ENCODE measurements at regions not wholly inside any gene's neighbourhood (a gene's known extent, or its start where the extent isn't known, plus 50 kb on each side); places are given as distances from the start of the nearest gene placed in this dataset.
"Not testable (repeated sequence)": the region's sequence is repeated elsewhere in the genome, so short reads cannot be mapped to it uniquely, and the experiment has no call there.

DNA sequence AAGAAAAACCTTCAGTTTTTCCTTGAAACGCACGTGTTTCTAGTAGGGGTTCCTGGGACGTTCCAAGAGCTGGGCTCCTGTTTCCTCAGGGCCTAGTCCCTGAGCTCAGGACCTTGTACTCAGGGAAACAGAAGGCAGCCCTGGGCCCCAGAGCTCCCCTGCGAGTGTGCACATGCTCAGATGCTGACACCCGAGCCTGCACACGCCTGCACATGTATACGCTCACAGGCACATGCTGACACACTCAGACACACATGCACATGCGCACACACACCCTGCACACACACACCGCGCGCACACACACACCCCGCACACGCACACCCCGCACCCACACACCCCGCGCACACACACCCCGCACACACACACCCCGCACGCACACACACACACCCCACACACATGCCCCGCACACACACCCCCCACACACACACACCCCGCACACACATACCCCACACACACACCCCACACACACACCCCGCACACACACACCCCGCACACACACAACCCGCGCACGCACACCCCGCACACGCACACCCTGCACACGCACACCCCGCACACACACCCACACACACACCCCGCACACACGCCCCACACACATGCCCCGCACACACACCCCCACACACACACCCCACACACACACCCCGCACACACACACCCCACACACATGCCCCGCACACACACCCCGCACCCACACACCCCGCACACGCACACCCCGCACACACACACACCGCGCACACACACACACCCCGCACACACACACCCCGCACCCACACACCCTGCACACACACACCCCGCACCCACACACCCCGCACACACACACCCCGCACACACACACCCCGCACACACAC is 52.2 kb downstream of the CALML3 start:
- Histone ChIP-seq H3K9me3 (ENCODE audit: insufficient read depth, low read depth, low read length) (no peaks in the 10 kb centered on the region), H3K9ac (ENCODE audit: low read depth, low read length) (no peak overlapping the region), H3K27ac (ENCODE audit: low read length) (no peak overlapping the region), H3K4me1 (ENCODE audit: insufficient read depth, low read length) (no peaks in the 10 kb centered on the region), H3K36me3 (ENCODE audit: insufficient read depth, low read depth, low read length) (no peaks in the 10 kb centered on the region), H3K4me3 (ENCODE audit: low read length) (no peak overlapping the region), H3K27me3 (ENCODE audit: insufficient read depth, low read length) (no peaks in the 10 kb centered on the region)

DNA sequence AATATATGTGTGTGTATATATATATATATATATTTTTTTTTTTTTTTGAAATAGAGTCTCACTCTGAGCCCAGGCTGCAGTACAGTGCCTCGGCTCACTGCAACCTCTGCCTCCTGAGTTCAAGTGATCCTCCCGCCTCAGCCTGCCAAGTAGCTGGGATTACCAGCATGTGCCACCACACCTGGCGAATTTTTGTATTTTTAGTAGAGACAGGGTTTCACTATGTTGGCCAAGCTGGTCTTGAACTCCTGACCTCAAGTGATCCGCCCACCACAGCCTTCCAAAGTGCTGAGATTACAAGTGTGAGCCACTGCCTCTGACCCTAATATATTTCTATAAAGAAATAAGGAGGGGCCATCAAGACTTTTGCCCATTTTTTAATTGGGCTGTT is 55.3 kb downstream of the CALML3 start:
- H3K36me3 ChIP-seq (ENCODE audit: insufficient read depth, low read depth, low read length); H3K4me1 ChIP-seq (ENCODE audit: insufficient read depth, low read length); H3K27me3 ChIP-seq (ENCODE audit: insufficient read depth, low read length); H3K9ac ChIP-seq (ENCODE audit: low read depth, low read length); H3K27ac ChIP-seq (ENCODE audit: low read length); H3K4me3 ChIP-seq (ENCODE audit: low read length); H3K9me3 ChIP-seq (ENCODE audit: insufficient read depth, low read depth, low read length): not testable (repeated sequence)

DNA sequence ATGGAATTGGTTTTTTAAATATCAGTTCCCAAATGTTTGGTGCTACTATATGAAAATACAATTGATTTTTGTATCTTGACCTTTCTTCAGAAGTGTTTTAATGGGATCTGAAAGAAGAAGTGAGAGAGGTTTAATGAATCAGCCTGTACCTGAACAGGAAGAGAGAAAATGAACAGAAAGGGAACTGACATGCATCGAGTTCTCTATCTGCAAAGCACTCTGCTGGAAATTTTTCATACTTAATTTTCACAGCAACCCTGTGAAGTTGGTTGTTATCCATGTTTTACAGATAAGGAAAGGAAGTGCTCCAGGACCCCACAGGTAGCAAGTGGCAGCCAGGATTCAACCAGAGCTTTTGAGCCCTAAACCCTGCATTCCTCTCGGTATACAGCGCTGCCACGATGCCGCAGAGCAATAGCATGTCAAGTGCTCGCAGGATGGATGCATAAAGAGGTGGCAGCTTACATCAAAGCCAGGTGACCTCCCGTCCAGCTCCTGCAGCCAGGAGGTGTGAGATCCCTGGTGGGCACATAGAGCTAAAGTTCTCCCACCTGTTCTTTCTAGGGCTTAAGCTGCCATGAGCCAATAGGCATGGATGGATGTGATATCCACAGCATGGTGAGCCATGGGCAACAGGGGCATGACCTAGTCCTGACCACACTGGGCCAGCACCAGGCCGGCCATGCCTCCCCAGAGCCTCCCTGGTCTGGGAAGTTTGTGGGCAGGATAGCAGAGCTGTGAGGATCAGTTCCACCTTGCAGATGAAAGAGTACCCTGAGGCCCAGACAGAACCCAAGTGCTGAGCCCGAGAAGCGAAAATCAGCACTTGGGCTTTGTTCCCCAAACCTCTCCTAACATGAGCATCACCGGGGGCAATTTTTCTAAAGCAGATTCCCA is 57.2 kb downstream of the CALML3 start:
- H3K9me3 ChIP-seq (ENCODE audit: insufficient read depth, low read depth, low read length), result no peaks in the 10 kb centered on the region
- H3K27ac ChIP-seq (ENCODE audit: low read length), result no peak overlapping the region
- no peak overlapping the region for H3K9ac ChIP-seq (ENCODE audit: low read depth, low read length)
- H3K36me3 ChIP-seq (ENCODE audit: insufficient read depth, low read depth, low read length), result no peaks in the 10 kb centered on the region
- no peak overlapping the region for H3K4me3 ChIP-seq (ENCODE audit: low read length)
- peaks cover 22% of the 10 kb centered on the region for H3K4me1 ChIP-seq (ENCODE audit: insufficient read depth, low read length)
- H3K27me3 ChIP-seq (ENCODE audit: insufficient read depth, low read length), result no peaks in the 10 kb centered on the region

DNA sequence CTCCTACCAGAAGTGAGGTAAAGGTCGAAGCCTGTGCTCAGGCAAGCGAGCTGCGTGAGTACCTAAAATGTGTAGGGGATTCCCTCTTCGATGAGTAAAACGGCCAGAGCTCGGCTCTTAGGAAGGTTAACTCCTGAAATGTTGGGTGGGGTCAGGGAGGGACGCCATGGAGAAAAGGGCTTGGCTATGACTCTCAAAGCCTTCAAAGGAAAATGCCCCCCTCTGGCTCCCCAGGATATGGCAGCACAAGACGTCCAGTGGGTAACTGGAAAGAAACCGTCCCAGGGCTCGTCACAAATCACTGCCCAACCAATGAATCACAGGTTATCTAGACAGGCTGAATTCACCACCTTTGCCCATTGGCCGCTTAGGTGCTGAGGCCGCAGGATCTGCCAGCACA is 58.0 kb downstream of the CALML3 start:
- Histone ChIP-seq H3K27me3 (ENCODE audit: insufficient read depth, low read length) (no peaks in the 10 kb centered on the region), H3K4me3 (ENCODE audit: low read length) (no peak overlapping the region), H3K4me1 (ENCODE audit: insufficient read depth, low read length) (peaks cover 29% of the 10 kb centered on the region), H3K9me3 (ENCODE audit: insufficient read depth, low read depth, low read length) (no peaks in the 10 kb centered on the region), H3K27ac (ENCODE audit: low read length) (no peak overlapping the region), H3K36me3 (ENCODE audit: insufficient read depth, low read depth, low read length) (no peaks in the 10 kb centered on the region), H3K9ac (ENCODE audit: low read depth, low read length) (no peak overlapping the region)

DNA sequence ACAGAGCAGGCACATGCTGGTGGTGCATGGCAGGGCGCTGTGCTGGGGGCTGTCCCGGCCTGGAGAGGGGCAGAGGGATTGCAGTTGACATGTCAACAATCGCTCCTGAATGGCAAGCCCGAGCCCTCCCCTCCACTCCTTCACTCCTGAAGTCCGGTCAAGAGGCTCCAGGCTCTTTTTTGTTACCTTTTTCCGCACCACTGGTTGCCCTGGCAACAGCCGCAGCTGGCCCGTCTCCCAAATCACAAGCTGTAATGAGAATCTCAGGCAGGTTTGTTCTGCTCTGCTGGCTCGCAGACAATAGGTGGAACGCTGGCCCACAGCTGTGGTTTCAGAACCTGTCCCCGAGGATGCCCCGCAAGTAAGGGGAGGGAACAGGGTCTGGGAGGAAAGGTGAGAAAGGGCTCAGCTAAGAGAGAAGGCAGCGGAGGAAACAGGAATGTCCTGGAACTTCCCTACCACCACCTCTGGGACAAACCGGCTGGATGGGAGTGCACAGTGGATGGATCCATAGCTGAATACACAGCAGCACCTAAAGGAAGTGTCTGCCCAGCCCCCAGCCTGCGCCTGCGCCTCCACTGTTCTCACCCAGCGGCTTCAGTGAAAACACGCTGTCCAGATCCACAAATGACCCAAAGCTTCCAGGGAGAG is 58.9 kb downstream of the CALML3 start:
- Histone ChIP-seq H3K27ac (ENCODE audit: low read length) (no peak overlapping the region), H3K4me3 (ENCODE audit: low read length) (peak overlapping the region; percentile 17; the same call in 1 of the 2 replicates), H3K9ac (ENCODE audit: low read depth, low read length) (no peak overlapping the region)

DNA sequence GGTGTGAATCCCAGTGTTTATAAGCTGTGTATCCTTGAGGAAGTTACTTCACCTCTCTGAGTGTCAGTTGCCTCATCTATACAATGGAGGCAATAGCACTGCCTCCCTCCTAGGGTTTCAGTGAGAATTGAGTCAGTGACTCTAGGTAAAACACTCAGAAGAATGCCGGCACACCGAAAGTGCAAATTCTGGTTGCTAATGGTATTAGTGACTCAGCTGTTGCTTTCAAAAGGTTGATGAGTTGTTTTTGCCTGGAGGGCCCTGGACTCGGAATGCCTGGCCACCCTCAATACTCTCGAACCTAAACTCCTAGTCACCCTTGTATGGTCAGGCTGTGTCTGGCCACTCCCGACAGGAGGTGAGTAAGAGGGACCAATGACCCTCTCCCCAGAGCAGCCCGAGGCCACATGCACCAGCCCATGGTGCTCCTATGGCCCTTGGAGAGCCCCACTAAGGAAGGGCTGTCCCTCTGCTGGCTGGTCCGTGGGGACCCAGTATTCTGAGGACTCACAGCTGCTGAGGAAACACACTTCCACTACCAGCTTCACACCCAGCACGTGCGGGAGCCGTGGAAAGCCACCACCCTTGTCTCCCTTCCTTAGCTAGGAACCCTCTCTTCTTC is 60.2 kb downstream of the CALML3 start:
- H3K4me3 ChIP-seq (ENCODE audit: low read length), result no peak overlapping the region
- no peak overlapping the region for H3K9ac ChIP-seq (ENCODE audit: low read depth, low read length)
- H3K9me3 ChIP-seq (ENCODE audit: insufficient read depth, low read depth, low read length), result no peaks in the 10 kb centered on the region
- no peak overlapping the region for H3K27ac ChIP-seq (ENCODE audit: low read length)
- peaks cover 29% of the 10 kb centered on the region for H3K4me1 ChIP-seq (ENCODE audit: insufficient read depth, low read length)
- H3K27me3 ChIP-seq (ENCODE audit: insufficient read depth, low read length), result no peaks in the 10 kb centered on the region
- H3K36me3 ChIP-seq (ENCODE audit: insufficient read depth, low read depth, low read length), result no peaks in the 10 kb centered on the region

More for the DNA sequence above, 58.9 kb downstream of the CALML3 start:
- no peaks in the 10 kb centered on the region for H3K9me3 ChIP-seq (ENCODE audit: insufficient read depth, low read depth, low read length)
- no peaks in the 10 kb centered on the region for H3K36me3 ChIP-seq (ENCODE audit: insufficient read depth, low read depth, low read length)
- H3K4me1 ChIP-seq (ENCODE audit: insufficient read depth, low read length), result peaks cover 29% of the 10 kb centered on the region
- no peaks in the 10 kb centered on the region for H3K27me3 ChIP-seq (ENCODE audit: insufficient read depth, low read length)

DNA sequence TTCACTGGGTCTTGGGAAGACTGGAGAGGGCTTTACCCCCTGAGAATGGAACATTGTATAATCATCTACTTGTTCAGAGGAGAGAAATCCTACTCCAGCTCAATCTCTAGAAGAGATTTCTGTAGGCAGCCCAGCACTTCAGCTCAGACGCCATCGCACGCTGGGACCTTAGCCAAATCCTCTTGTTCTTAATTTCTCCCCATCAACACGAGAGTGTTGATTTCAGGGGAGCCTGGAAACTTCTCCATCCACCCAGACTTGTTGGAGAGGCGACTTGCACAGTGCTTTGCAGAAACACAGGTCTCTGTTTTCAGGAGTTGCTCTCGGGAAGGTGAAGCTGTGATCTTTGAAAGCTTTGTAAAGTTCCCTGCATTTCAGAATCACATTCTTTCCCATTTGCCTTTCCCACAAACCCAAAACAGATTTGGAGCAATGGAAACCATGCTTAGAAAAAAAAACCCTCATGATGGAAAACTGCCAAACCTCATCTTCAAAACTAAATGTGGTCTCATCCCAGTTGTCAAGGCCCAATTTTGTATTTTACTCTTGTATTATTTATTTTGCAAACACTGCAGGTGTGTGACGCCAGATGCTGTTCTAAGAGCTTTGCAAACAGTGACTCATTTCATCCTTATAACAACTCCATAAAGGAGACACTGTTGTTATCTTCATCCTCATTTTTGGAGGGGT is 60.9 kb downstream of the CALML3 start:
- no peaks in the 10 kb centered on the region for H3K36me3 ChIP-seq (ENCODE audit: insufficient read depth, low read depth, low read length)
- no peaks in the 10 kb centered on the region for H3K27me3 ChIP-seq (ENCODE audit: insufficient read depth, low read length)
- H3K27ac ChIP-seq (ENCODE audit: low read length), result no peak overlapping the region
- H3K4me1 ChIP-seq (ENCODE audit: insufficient read depth, low read length), result peaks cover 32% of the 10 kb centered on the region
- H3K9ac ChIP-seq (ENCODE audit: low read depth, low read length), result no peak overlapping the region; the same call in 1 of the 2 replicates
- H3K9me3 ChIP-seq (ENCODE audit: insufficient read depth, low read depth, low read length), result no peaks in the 10 kb centered on the region
- H3K4me3 ChIP-seq (ENCODE audit: low read length), result no peak overlapping the region

DNA sequence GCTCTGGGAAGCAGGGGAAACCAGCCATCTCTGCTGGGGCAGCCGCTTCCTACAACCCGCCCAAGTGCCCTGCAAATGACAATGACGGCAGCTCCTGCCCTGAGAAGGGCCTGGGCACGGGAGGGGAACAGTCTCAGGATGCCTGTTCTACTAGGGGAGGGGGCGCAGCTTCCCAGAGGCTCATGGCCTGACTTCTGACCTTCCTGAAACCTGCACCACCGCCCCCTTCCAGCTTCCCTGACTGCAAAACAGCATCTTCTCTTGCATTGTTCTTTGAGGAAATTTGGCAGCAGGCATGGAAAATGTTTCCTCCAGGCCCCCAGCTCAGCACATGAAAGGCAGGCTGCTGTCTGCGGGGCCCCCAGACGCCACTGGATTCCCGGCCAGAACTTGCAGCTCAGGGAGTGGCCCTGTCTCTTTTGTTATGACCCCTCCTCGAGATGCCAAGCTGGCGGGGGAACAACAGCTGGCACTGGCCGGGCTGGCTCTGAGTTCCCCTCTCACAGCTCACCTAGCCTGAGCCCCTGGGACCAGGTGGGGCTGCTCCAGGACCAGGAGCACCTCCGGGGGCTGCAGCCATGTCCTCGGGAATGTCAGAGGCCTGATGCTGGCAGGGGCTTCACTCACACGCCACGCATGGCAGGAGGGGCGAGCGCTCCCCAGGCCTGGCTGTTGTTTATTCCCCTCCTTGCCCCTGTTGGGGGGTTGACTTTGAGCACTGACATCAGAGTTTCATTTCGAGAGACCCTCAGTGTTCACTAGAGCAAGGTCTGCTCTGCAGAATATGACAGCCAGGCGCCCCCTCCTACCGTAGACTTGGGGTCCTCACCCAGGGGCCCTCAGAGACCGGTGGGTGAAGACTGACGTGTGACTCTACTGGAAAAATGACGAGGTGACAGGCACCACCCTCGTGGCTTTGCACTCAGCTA is 62.7 kb downstream of the CALML3 start:
- Histone ChIP-seq H3K4me3 (ENCODE audit: low read length) (no peak overlapping the region), H3K36me3 (ENCODE audit: insufficient read depth, low read depth, low read length) (no peaks in the 10 kb centered on the region), H3K9ac (ENCODE audit: low read depth, low read length) (no peak overlapping the region; the same call in 1 of the 2 replicates), H3K4me1 (ENCODE audit: insufficient read depth, low read length) (peaks cover 35% of the 10 kb centered on the region), H3K9me3 (ENCODE audit: insufficient read depth, low read depth, low read length) (no peaks in the 10 kb centered on the region), H3K27me3 (ENCODE audit: insufficient read depth, low read length) (no peaks in the 10 kb centered on the region), H3K27ac (ENCODE audit: low read length) (no peak overlapping the region)

DNA sequence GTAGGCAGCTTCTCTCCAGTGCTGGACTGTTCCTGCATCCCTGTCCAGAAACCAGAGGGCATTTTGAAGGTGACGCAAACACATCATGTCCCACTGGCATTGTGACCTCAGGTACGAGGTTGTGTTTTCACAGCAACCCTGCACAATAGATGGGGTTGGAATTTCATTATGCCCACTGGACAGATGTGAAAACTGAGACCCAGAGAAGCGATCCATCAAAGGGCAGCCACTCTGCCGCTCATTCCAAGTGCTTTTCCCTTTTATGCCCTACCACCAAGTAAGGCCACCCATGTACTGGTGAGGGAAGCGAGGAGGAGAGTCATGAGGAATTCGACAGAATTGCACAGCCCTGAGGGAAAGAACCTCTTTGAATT is 63.3 kb downstream of the CALML3 start:
- no peak overlapping the region for H3K4me3 ChIP-seq (ENCODE audit: low read length)
- H3K9ac ChIP-seq (ENCODE audit: low read depth, low read length), result no peak overlapping the region
- no peaks in the 10 kb centered on the region for H3K36me3 ChIP-seq (ENCODE audit: insufficient read depth, low read depth, low read length)
- H3K9me3 ChIP-seq (ENCODE audit: insufficient read depth, low read depth, low read length), result no peaks in the 10 kb centered on the region
- H3K27me3 ChIP-seq (ENCODE audit: insufficient read depth, low read length), result no peaks in the 10 kb centered on the region
- peaks cover 32% of the 10 kb centered on the region for H3K4me1 ChIP-seq (ENCODE audit: insufficient read depth, low read length)
- H3K27ac ChIP-seq (ENCODE audit: low read length), result no peak overlapping the region

DNA sequence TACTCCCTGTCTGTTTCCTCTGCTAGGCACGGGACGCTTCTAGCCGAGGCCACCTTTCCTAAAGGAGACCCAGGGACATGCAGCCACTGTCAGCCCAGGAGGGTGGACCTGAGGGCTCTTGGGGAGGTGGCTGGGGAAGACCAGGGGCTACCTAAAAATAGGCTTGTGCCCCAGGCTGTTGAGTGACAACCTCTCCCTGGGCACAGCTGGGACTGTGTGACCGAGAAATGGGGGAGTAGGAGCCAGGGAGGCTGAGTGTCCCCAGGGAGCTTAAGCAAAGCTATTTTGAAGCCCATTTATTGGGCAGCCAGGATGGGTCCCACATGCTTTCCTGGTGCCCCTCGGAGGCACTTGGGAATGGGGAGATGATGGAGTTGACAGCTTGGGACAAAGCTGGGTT is 63.8 kb downstream of the CALML3 start:
- Histone ChIP-seq H3K9ac (ENCODE audit: low read depth, low read length) (no peak overlapping the region), H3K27ac (ENCODE audit: low read length) (no peak overlapping the region), H3K4me3 (ENCODE audit: low read length) (no peak overlapping the region), H3K36me3 (ENCODE audit: insufficient read depth, low read depth, low read length) (no peaks in the 10 kb centered on the region), H3K27me3 (ENCODE audit: insufficient read depth, low read length) (no peaks in the 10 kb centered on the region), H3K4me1 (ENCODE audit: insufficient read depth, low read length) (peaks cover 32% of the 10 kb centered on the region), H3K9me3 (ENCODE audit: insufficient read depth, low read depth, low read length) (no peaks in the 10 kb centered on the region)

All from iPS-20b (cell line).